ENCODE measurements at regions not wholly inside any gene's neighbourhood (a gene's known extent, or its start where the extent isn't known, plus 50 kb on each side); places are given as distances from the start of the nearest gene placed in this dataset.

- Histone ChIP-seq H2BK5ac (ENCODE audit: low read length) (no peak overlapping the region), H2BK120ac (ENCODE audit: low read depth, low read length) (no peak overlapping the region), H3K27ac (ENCODE audit: low read depth, low read length) (no peak overlapping the region), H3K56ac (ENCODE audit: low read length) (no peak overlapping the region), H2AK5ac (ENCODE audit: low read length) (no peak overlapping the region), H3K9ac (ENCODE audit: low read length) (no peak overlapping the region), H3K4me2 (ENCODE audit: low read length) (no peak overlapping the region), H3K4me1 (ENCODE audit: control insufficient read depth, low read depth, low read length) (no peaks in the 10 kb centered on the region), H2BK15ac (replicated peaks; ENCODE audit: low read depth) (no peak overlapping the region), H3K79me2 (ENCODE audit: control insufficient read depth, insufficient read depth, low read length) (no peaks in the 10 kb centered on the region), H3K79me1 (ENCODE audit: low read length) (no peaks in the 10 kb centered on the region), H3K18ac (ENCODE audit: low read length) (no peak overlapping the region), H4K8ac (ENCODE audit: low read depth, low read length) (no peak overlapping the region), H3K36me3 (ENCODE audit: control insufficient read depth, insufficient read depth, low read length) (no peaks in the 10 kb centered on the region), H3K4ac (ENCODE audit: low read depth, low read length) (no peak overlapping the region), H3K27me3 (ENCODE audit: insufficient read depth, low read length, poor library complexity) (no peaks in the 10 kb centered on the region), H3K4me3 (ENCODE audit: low read length) (no peak overlapping the region), H4K5ac (ENCODE audit: low read length) (no peak overlapping the region), H3K23ac (ENCODE audit: low read length) (no peak overlapping the region)
- DNase-seq = no peak
Observed at GRCh38 chr6:50236164-50236563, 186.4 kb upstream of the DEFB112 start.

GRCh38 chr6:50239853-50240252, 190.1 kb upstream of the DEFB112 start:
- DNase-seq = no peak
- no peak overlapping the region for H3K4me2 ChIP-seq (ENCODE audit: low read length)

GRCh38 chr6:50240986-50241385, 191.3 kb upstream of the DEFB112 start:
- Histone ChIP-seq H3K56ac (ENCODE audit: low read length) (no peak overlapping the region), H2AK5ac (ENCODE audit: low read length) (no peak overlapping the region), H4K5ac (ENCODE audit: low read length) (no peak overlapping the region), H3K18ac (ENCODE audit: low read length) (no peak overlapping the region), H4K8ac (ENCODE audit: low read depth, low read length) (no peak overlapping the region), H3K9ac (ENCODE audit: low read length) (no peak overlapping the region), H3K79me1 (ENCODE audit: low read length) (no peaks in the 10 kb centered on the region), H3K36me3 (ENCODE audit: control insufficient read depth, insufficient read depth, low read length) (no peaks in the 10 kb centered on the region), H3K79me2 (ENCODE audit: control insufficient read depth, insufficient read depth, low read length) (no peaks in the 10 kb centered on the region), H3K4me3 (ENCODE audit: low read length) (no peak overlapping the region), H3K4ac (ENCODE audit: low read depth, low read length) (no peak overlapping the region), H3K23ac (ENCODE audit: low read length) (no peak overlapping the region), H3K4me1 (ENCODE audit: control insufficient read depth, low read depth, low read length) (no peaks in the 10 kb centered on the region), H3K27me3 (ENCODE audit: insufficient read depth, low read length, poor library complexity) (no peaks in the 10 kb centered on the region), H2BK120ac (ENCODE audit: low read depth, low read length) (no peak overlapping the region), H3K4me2 (ENCODE audit: low read length) (no peak overlapping the region), H2BK15ac (replicated peaks; ENCODE audit: low read depth) (no peak overlapping the region), H3K27ac (ENCODE audit: low read depth, low read length) (no peak overlapping the region), H2BK5ac (ENCODE audit: low read length) (no peak overlapping the region)
- no CpG with 5 or more reads among the region's 8 CpGs for WGBS (ENCODE audit: extremely low coverage, insufficient coverage, low lambda C conversion rate)
- no peak for DNase-seq

More at GRCh38 chr6:50239853-50240252, 190.1 kb upstream of the DEFB112 start:
- Histone ChIP-seq H3K4me1 (ENCODE audit: control insufficient read depth, low read depth, low read length) (no peaks in the 10 kb centered on the region), H2BK15ac (replicated peaks; ENCODE audit: low read depth) (no peak overlapping the region), H3K36me3 (ENCODE audit: control insufficient read depth, insufficient read depth, low read length) (no peaks in the 10 kb centered on the region), H2BK120ac (ENCODE audit: low read depth, low read length) (no peak overlapping the region), H3K4me3 (ENCODE audit: low read length) (no peak overlapping the region), H4K5ac (ENCODE audit: low read length) (no peak overlapping the region), H3K4ac (ENCODE audit: low read depth, low read length) (no peak overlapping the region), H3K27me3 (ENCODE audit: insufficient read depth, low read length, poor library complexity) (no peaks in the 10 kb centered on the region), H3K79me1 (ENCODE audit: low read length) (no peaks in the 10 kb centered on the region), H3K18ac (ENCODE audit: low read length) (no peak overlapping the region), H3K27ac (ENCODE audit: low read depth, low read length) (no peak overlapping the region), H3K23ac (ENCODE audit: low read length) (no peak overlapping the region), H2BK5ac (ENCODE audit: low read length) (no peak overlapping the region), H3K79me2 (ENCODE audit: control insufficient read depth, insufficient read depth, low read length) (no peaks in the 10 kb centered on the region), H3K56ac (ENCODE audit: low read length) (no peak overlapping the region), H4K8ac (ENCODE audit: low read depth, low read length) (no peak overlapping the region), H2AK5ac (ENCODE audit: low read length) (no peak overlapping the region), H3K9ac (ENCODE audit: low read length) (no peak overlapping the region)
- no CpG with 5 or more reads among the region's 14 CpGs for WGBS (ENCODE audit: extremely low coverage, insufficient coverage, low lambda C conversion rate)

GRCh38 chr6:50249493-50249892, 199.8 kb upstream of the DEFB112 start:
- no CpG with 5 or more reads among the region's 2 CpGs for WGBS (ENCODE audit: extremely low coverage, insufficient coverage, low lambda C conversion rate)
- no peaks in the 10 kb centered on the region for H3K79me1 ChIP-seq (ENCODE audit: low read length)
- H3K79me2 ChIP-seq (ENCODE audit: control insufficient read depth, insufficient read depth, low read length) = no peaks in the 10 kb centered on the region
- peak; percentile 27 for DNase-seq
- H4K5ac ChIP-seq (ENCODE audit: low read length) = no peak overlapping the region
- no peaks in the 10 kb centered on the region for H3K27me3 ChIP-seq (ENCODE audit: insufficient read depth, low read length, poor library complexity)
- no peak overlapping the region for H2BK15ac ChIP-seq (replicated peaks; ENCODE audit: low read depth)
- no peak overlapping the region for H2BK120ac ChIP-seq (ENCODE audit: low read depth, low read length)
- H2BK5ac ChIP-seq (ENCODE audit: low read length) = no peak overlapping the region
- H3K36me3 ChIP-seq (ENCODE audit: control insufficient read depth, insufficient read depth, low read length) = no peaks in the 10 kb centered on the region
- no peaks in the 10 kb centered on the region for H3K4me1 ChIP-seq (ENCODE audit: control insufficient read depth, low read depth, low read length)
- H4K8ac ChIP-seq (ENCODE audit: low read depth, low read length) = no peak overlapping the region
- H3K4me2 ChIP-seq (ENCODE audit: low read length) = no peak overlapping the region
- H2AK5ac ChIP-seq (ENCODE audit: low read length) = no peak overlapping the region
- no peak overlapping the region for H3K9ac ChIP-seq (ENCODE audit: low read length)
- H3K4ac ChIP-seq (ENCODE audit: low read depth, low read length) = no peak overlapping the region
- no peak overlapping the region for H3K56ac ChIP-seq (ENCODE audit: low read length)
- H3K27ac ChIP-seq (ENCODE audit: low read depth, low read length) = no peak overlapping the region
- no peak overlapping the region for H3K4me3 ChIP-seq (ENCODE audit: low read length)
- no peak overlapping the region for H3K18ac ChIP-seq (ENCODE audit: low read length)
- H3K23ac ChIP-seq (ENCODE audit: low read length) = no peak overlapping the region

GRCh38 chr6:50257322-50257721, 207.6 kb upstream of the DEFB112 start:
- no peak overlapping the region for H4K5ac ChIP-seq (ENCODE audit: low read length)
- H3K4me3 ChIP-seq (ENCODE audit: low read length) = no peak overlapping the region
- H3K18ac ChIP-seq (ENCODE audit: low read length) = no peak overlapping the region
- no peak overlapping the region for H3K27ac ChIP-seq (ENCODE audit: low read depth, low read length)
- no peak overlapping the region for H3K23ac ChIP-seq (ENCODE audit: low read length)
- H3K4me1 ChIP-seq (ENCODE audit: control insufficient read depth, low read depth, low read length) = no peaks in the 10 kb centered on the region
- no peaks in the 10 kb centered on the region for H3K36me3 ChIP-seq (ENCODE audit: control insufficient read depth, insufficient read depth, low read length)
- H3K79me2 ChIP-seq (ENCODE audit: control insufficient read depth, insufficient read depth, low read length) = no peaks in the 10 kb centered on the region
- DNase-seq = no peak
- no peak overlapping the region for H2AK5ac ChIP-seq (ENCODE audit: low read length)
- no peak overlapping the region for H3K9ac ChIP-seq (ENCODE audit: low read length)
- no peak overlapping the region for H3K56ac ChIP-seq (ENCODE audit: low read length)
- no CpG with 5 or more reads among the region's 1 CpG for WGBS (ENCODE audit: extremely low coverage, insufficient coverage, low lambda C conversion rate)
- H2BK5ac ChIP-seq (ENCODE audit: low read length) = no peak overlapping the region
- no peak overlapping the region for H3K4ac ChIP-seq (ENCODE audit: low read depth, low read length)
- H4K8ac ChIP-seq (ENCODE audit: low read depth, low read length) = no peak overlapping the region
- H3K79me1 ChIP-seq (ENCODE audit: low read length) = no peaks in the 10 kb centered on the region
- no peak overlapping the region for H3K4me2 ChIP-seq (ENCODE audit: low read length)
- no peak overlapping the region for H2BK15ac ChIP-seq (replicated peaks; ENCODE audit: low read depth)
- no peak overlapping the region for H2BK120ac ChIP-seq (ENCODE audit: low read depth, low read length)
- no peaks in the 10 kb centered on the region for H3K27me3 ChIP-seq (ENCODE audit: insufficient read depth, low read length, poor library complexity)

- H3K18ac ChIP-seq (ENCODE audit: low read length) = no peak overlapping the region
- H4K5ac ChIP-seq (ENCODE audit: low read length) = no peak overlapping the region
- no peak overlapping the region for H3K9ac ChIP-seq (ENCODE audit: low read length)
- no peak overlapping the region for H3K27ac ChIP-seq (ENCODE audit: low read depth, low read length)
- H2BK5ac ChIP-seq (ENCODE audit: low read length) = no peak overlapping the region
- H3K4ac ChIP-seq (ENCODE audit: low read depth, low read length) = no peak overlapping the region
- H3K79me2 ChIP-seq (ENCODE audit: control insufficient read depth, insufficient read depth, low read length) = no peaks in the 10 kb centered on the region
- no CpG with 5 or more reads among the region's 2 CpGs for WGBS (ENCODE audit: extremely low coverage, insufficient coverage, low lambda C conversion rate)
- H3K56ac ChIP-seq (ENCODE audit: low read length) = no peak overlapping the region
- no peaks in the 10 kb centered on the region for H3K36me3 ChIP-seq (ENCODE audit: control insufficient read depth, insufficient read depth, low read length)
- no peak overlapping the region for H3K4me3 ChIP-seq (ENCODE audit: low read length)
- no peaks in the 10 kb centered on the region for H3K27me3 ChIP-seq (ENCODE audit: insufficient read depth, low read length, poor library complexity)
- H2AK5ac ChIP-seq (ENCODE audit: low read length) = no peak overlapping the region
- H4K8ac ChIP-seq (ENCODE audit: low read depth, low read length) = no peak overlapping the region
- no peak overlapping the region for H2BK120ac ChIP-seq (ENCODE audit: low read depth, low read length)
- no peaks in the 10 kb centered on the region for H3K79me1 ChIP-seq (ENCODE audit: low read length)
- H3K4me2 ChIP-seq (ENCODE audit: low read length) = no peak overlapping the region
- no peak overlapping the region for H2BK15ac ChIP-seq (replicated peaks; ENCODE audit: low read depth)
- no peaks in the 10 kb centered on the region for H3K4me1 ChIP-seq (ENCODE audit: control insufficient read depth, low read depth, low read length)
- no peak for DNase-seq
- no peak overlapping the region for H3K23ac ChIP-seq (ENCODE audit: low read length)
Observed at GRCh38 chr6:50259903-50260302, 210.2 kb upstream of the DEFB112 start.

Measured in mesendoderm (in vitro differentiated cells).